ENCODE measurements at regions not wholly inside any gene's neighbourhood (a gene's known extent, or its start where the extent isn't known, plus 50 kb on each side); places are given as distances from the start of the nearest gene placed in this dataset.

DNA sequence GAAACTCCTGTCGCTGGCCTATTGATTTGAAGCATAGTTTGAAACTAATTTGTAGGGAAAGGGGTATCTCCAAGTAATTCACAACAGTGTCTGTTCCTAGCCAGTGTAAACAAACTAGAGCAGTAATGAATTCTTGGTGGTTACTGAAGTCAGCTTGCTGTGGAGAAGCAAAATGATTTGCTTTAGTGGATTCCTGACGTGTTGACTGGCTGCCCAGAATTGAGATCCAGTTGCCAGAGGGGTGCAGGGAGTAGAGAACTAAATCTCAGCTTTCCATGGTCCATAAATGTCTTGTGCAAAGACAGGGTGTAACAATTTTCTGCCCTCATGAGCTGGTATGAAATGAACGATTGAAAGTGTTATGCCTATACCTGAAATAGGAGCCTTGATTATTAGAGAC lies 382.5 kb upstream of the KIRREL3 start:
- peaks cover 3% of the 10 kb centered on the region for H3K27me3 Mint-ChIP-seq (ENCODE audit: unreplicated experiment)

DNA sequence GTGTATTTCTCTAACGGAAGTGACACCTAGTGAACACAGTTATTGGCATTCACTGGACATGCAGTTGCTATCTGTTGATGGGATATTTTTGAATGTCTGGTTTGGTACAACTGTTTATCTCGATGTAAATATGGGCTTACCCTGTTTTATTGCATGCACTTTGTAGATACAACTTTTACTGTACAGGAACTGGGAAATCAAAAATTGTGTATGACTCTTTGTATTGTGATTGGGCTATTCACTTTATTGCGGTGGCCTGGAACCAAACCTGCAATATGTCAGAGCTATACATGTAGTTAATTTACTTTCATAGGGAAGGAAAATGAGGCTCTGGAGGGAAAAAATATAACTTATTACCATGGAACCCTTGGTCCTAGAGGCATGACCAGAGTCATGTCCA lies 380.7 kb upstream of the KIRREL3 start:
- Mint-ChIP-seq H3K27ac (ENCODE audit: unreplicated experiment) (no peak overlapping the region), H3K27me3 (ENCODE audit: unreplicated experiment) (peaks cover 4% of the 10 kb centered on the region), H3K4me3 (ENCODE audit: unreplicated experiment) (no peak overlapping the region), H3K4me1 (ENCODE audit: low read depth, unreplicated experiment) (no peaks in the 10 kb centered on the region), H3K9me3 (ENCODE audit: unreplicated experiment) (no peaks in the 10 kb centered on the region), H3K36me3 (ENCODE audit: unreplicated experiment) (no peaks in the 10 kb centered on the region)
- TF ChIP-seq, protein P1, sequence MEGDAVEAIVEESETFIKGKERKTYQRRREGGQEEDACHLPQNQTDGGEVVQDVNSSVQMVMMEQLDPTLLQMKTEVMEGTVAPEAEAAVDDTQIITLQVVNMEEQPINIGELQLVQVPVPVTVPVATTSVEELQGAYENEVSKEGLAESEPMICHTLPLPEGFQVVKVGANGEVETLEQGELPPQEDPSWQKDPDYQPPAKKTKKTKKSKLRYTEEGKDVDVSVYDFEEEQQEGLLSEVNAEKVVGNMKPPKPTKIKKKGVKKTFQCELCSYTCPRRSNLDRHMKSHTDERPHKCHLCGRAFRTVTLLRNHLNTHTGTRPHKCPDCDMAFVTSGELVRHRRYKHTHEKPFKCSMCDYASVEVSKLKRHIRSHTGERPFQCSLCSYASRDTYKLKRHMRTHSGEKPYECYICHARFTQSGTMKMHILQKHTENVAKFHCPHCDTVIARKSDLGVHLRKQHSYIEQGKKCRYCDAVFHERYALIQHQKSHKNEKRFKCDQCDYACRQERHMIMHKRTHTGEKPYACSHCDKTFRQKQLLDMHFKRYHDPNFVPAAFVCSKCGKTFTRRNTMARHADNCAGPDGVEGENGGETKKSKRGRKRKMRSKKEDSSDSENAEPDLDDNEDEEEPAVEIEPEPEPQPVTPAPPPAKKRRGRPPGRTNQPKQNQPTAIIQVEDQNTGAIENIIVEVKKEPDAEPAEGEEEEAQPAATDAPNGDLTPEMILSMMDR (IDR thresholded peaks at IDR 0.05; ENCODE audit: partially characterized antibody, unreplicated experiment) = no peak
- DNase-seq = no peak

More for the DNA sequence above, 382.5 kb upstream of the KIRREL3 start:
- no peaks in the 10 kb centered on the region for H3K9me3 Mint-ChIP-seq (ENCODE audit: unreplicated experiment)
- H3K4me1 Mint-ChIP-seq (ENCODE audit: low read depth, unreplicated experiment) = no peaks in the 10 kb centered on the region
- TF ChIP-seq, protein P1 (IDR thresholded peaks at IDR 0.05; ENCODE audit: partially characterized antibody, unreplicated experiment) = no peak
- no peaks in the 10 kb centered on the region for H3K36me3 Mint-ChIP-seq (ENCODE audit: unreplicated experiment)
- DNase-seq = no peak
- no peak overlapping the region for H3K4me3 Mint-ChIP-seq (ENCODE audit: unreplicated experiment)
- H3K27ac Mint-ChIP-seq (ENCODE audit: unreplicated experiment) = no peak overlapping the region

DNA sequence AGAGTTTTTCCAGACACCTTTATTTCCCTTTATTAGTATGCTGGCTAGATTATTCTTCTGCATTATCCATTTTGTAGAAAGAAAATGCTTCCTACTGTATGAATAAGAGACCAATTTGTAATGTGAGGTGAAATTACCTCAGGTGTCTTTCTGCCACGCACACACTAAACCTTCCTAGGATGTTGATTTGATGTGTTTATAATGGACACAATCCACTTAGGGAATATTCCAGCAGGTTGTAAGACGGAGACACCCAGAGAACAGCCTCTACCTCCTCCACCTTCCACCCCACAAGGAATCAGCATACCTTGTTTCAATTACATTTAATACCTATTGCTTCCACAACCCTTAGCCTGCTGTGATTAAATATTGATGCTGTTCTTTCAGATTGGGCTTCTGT lies 379.1 kb upstream of the KIRREL3 start:
- H3K27ac Mint-ChIP-seq (ENCODE audit: unreplicated experiment) = no peak overlapping the region
- no peak overlapping the region for H3K4me3 Mint-ChIP-seq (ENCODE audit: unreplicated experiment)
- no peak for DNase-seq
- TF ChIP-seq, protein P1 (IDR thresholded peaks at IDR 0.05; ENCODE audit: partially characterized antibody, unreplicated experiment) = no peak
- peaks cover 2% of the 10 kb centered on the region for H3K27me3 Mint-ChIP-seq (ENCODE audit: unreplicated experiment)
- H3K4me1 Mint-ChIP-seq (ENCODE audit: low read depth, unreplicated experiment) = no peaks in the 10 kb centered on the region
- H3K9me3 Mint-ChIP-seq (ENCODE audit: unreplicated experiment) = no peaks in the 10 kb centered on the region
- no peaks in the 10 kb centered on the region for H3K36me3 Mint-ChIP-seq (ENCODE audit: unreplicated experiment)

DNA sequence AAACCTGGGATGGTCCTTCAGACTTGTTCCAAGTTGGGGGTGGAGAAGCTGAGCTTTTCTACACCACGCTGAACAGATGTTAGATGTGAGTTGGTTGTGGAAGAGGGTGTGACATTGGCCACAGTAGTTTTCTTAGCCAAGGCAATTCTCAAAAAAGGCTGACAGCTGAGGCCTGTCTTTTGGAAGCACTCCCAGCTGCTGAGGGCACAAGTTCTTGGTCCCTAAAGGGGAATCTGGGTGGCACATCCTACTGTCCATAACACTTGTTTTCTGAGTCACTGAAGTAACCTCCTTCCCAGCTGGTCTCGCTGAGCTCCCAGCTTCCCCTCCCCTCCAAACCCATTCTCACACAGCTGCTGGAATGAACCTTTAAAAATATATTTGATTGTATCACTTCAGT lies 375.7 kb upstream of the KIRREL3 start:
- TF ChIP-seq, protein P1 (IDR thresholded peaks at IDR 0.05; ENCODE audit: partially characterized antibody, unreplicated experiment) = no peak
- peaks cover 2% of the 10 kb centered on the region for H3K27me3 Mint-ChIP-seq (ENCODE audit: unreplicated experiment)
- H3K27ac Mint-ChIP-seq (ENCODE audit: unreplicated experiment) = no peak overlapping the region
- DNase-seq = no peak
- no peaks in the 10 kb centered on the region for H3K36me3 Mint-ChIP-seq (ENCODE audit: unreplicated experiment)
- H3K4me3 Mint-ChIP-seq (ENCODE audit: unreplicated experiment) = no peak overlapping the region
- H3K9me3 Mint-ChIP-seq (ENCODE audit: unreplicated experiment) = no peaks in the 10 kb centered on the region
- H3K4me1 Mint-ChIP-seq (ENCODE audit: low read depth, unreplicated experiment) = no peaks in the 10 kb centered on the region

DNA sequence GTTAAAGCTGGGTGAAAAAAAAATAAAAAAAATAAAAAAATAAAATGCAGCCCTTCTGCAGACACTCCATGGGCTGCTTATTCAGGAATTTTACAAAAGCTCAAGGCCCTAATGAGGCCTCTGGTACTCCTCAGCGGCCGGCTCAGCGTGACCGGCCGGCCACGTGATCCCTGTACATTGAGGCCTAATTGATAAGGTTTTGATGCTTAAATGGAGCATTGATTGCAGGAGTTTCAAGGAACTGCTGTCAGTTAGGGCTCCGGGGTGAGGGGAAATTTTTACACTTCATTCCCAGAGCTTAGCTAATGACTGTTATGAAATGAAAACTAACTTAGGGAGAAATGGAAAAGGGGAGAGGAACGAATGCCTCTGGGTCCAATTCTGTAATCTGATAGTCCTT lies 368.8 kb upstream of the KIRREL3 start:
- H3K36me3 Mint-ChIP-seq (ENCODE audit: unreplicated experiment) = no peaks in the 10 kb centered on the region
- no peaks in the 10 kb centered on the region for H3K4me1 Mint-ChIP-seq (ENCODE audit: low read depth, unreplicated experiment)
- no peak for DNase-seq
- TF ChIP-seq, protein P1 (IDR thresholded peaks at IDR 0.05; ENCODE audit: partially characterized antibody, unreplicated experiment) = no peak
- no peaks in the 10 kb centered on the region for H3K27me3 Mint-ChIP-seq (ENCODE audit: unreplicated experiment)
- H3K9me3 Mint-ChIP-seq (ENCODE audit: unreplicated experiment) = no peaks in the 10 kb centered on the region
- H3K4me3 Mint-ChIP-seq (ENCODE audit: unreplicated experiment) = no peak overlapping the region
- H3K27ac Mint-ChIP-seq (ENCODE audit: unreplicated experiment) = no peak overlapping the region
